ENCODE measurements at regions not wholly inside any gene's neighbourhood (a gene's known extent, or its start where the extent isn't known, plus 50 kb on each side); places are given as distances from the start of the nearest gene placed in this dataset.

- no peak for TF ChIP-seq CTCF (conservative IDR thresholded peaks at IDR 0.05; ENCODE audit: low read depth, low read length)
- H3K4me3 ChIP-seq (ENCODE audit: low read depth, low read length) = no peak overlapping the region
- no peak for DNase-seq (ENCODE audit: low read depth)
Observed at GRCh38 chr15:47624503-47624902, 92.8 kb upstream of the SEMA6D start.

- no peak for DNase-seq (ENCODE audit: low read depth)
- no peak for TF ChIP-seq CTCF (conservative IDR thresholded peaks at IDR 0.05; ENCODE audit: low read depth, low read length)
- no peak overlapping the region for H3K4me3 ChIP-seq (ENCODE audit: low read depth, low read length)
Observed at GRCh38 chr15:47639042-47639441, 78.3 kb upstream of the SEMA6D start.

GRCh38 chr15:47640079-47640478 lies 77.2 kb upstream of the SEMA6D start:
- H3K4me3 ChIP-seq (ENCODE audit: low read depth, low read length) = no peak overlapping the region
- no peak for DNase-seq (ENCODE audit: low read depth)
- no peak for TF ChIP-seq CTCF (conservative IDR thresholded peaks at IDR 0.05; ENCODE audit: low read depth, low read length)

- TF ChIP-seq CTCF (conservative IDR thresholded peaks at IDR 0.05; ENCODE audit: low read depth, low read length) = no peak
- DNase-seq (ENCODE audit: low read depth) = no peak
- no peak overlapping the region for H3K4me3 ChIP-seq (ENCODE audit: low read depth, low read length)
Observed at GRCh38 chr15:47640901-47641300, 76.4 kb upstream of the SEMA6D start.

- H3K4me3 ChIP-seq (ENCODE audit: low read depth, low read length) = no peak overlapping the region
- no peak for TF ChIP-seq CTCF (conservative IDR thresholded peaks at IDR 0.05; ENCODE audit: low read depth, low read length)
- DNase-seq (ENCODE audit: low read depth) = no peak
Observed at GRCh38 chr15:47644722-47645121, 72.6 kb upstream of the SEMA6D start.

GRCh38 chr15:47650564-47650963 lies 66.7 kb upstream of the SEMA6D start:
- no peak overlapping the region for H3K4me3 ChIP-seq (ENCODE audit: low read depth, low read length)
- no peak for TF ChIP-seq CTCF (conservative IDR thresholded peaks at IDR 0.05; ENCODE audit: low read depth, low read length)
- no peak for DNase-seq (ENCODE audit: low read depth)

- no peak for TF ChIP-seq CTCF (conservative IDR thresholded peaks at IDR 0.05; ENCODE audit: low read depth, low read length)
- no peak overlapping the region for H3K4me3 ChIP-seq (ENCODE audit: low read depth, low read length)
- no peak for DNase-seq (ENCODE audit: low read depth)
Observed at GRCh38 chr15:47652328-47652727, 65.0 kb upstream of the SEMA6D start.

All from choroid plexus epithelial cell (primary cell).